Neutrophil (primary cell): ENCODE measurements at regions not wholly inside any gene's neighbourhood (a gene's known extent, or its start where the extent isn't known, plus 50 kb on each side); places are given as distances from the start of the nearest gene placed in this dataset.

Experiments used
- H3K27ac ChIP-seq: fragments of 200-600 bp; sonication (generic); 2 replicates; pipeline ENCODE4 v1.5.1; 2016; ENCODE audit warnings: mild to moderate bottlenecking, moderate library complexity
- H3K27me3 ChIP-seq: fragments of 200-600 bp; sonication (generic); 2 replicates; pipeline ENCODE4 v1.6.0; 2016; ENCODE audit warnings: mild to moderate bottlenecking
- H3K36me3 ChIP-seq: fragments of 200-600 bp; sonication (generic); 2 replicates; pipeline ENCODE4 v1.5.1; 2017
- H3K4me1 ChIP-seq, 2 experiments: fragments of 200-600 bp in 1 of 2; sonication (generic) in 1 of 2; 1 replicate in 1 of 2; 2 replicates in 1 of 2; pipeline versions ENCODE4 v1.5.1 to v1.6.1; 2013 to 2016; ENCODE audit warnings: low read depth in 1 of 2, low read length in 1 of 2, mild to moderate bottlenecking in 1 of 2, moderate library complexity in 1 of 2; ENCODE audit not compliant: control insufficient read depth in 1 of 2, insufficient read depth in 1 of 2
- H3K4me3 ChIP-seq, 2 experiments: fragments of 200-600 bp in 1 of 2; sonication (generic) in 1 of 2; 1 replicate in 1 of 2; 2 replicates in 1 of 2; pipeline ENCODE4 v1.5.1; 2013 to 2016; ENCODE audit warnings: low read depth in 1 of 2, low read length in 1 of 2, mild to moderate bottlenecking in 1 of 2, moderate library complexity in 1 of 2
- H3K9me3 ChIP-seq: fragments of 200-600 bp; sonication (generic); 2 replicates; pipeline ENCODE4 v1.5.1; 2016
- CTCF ChIP-seq: fragments of 200-600 bp; sonication (generic); IDR thresholded peaks from 2 replicates; pipeline ENCODE4 v1.5.1; 2016; ENCODE audit warnings: antibody characterized with exemption

GRCh38 chr6:82085701-82086100 is 161.8 kb downstream of the IBTK start:
- TF ChIP-seq CTCF, result no peak
- Histone ChIP-seq H3K9me3 (no peaks in the 10 kb centered on the region), H3K27ac (no peak overlapping the region), H3K4me3 (no peak overlapping the region), H3K27me3 (no peaks in the 10 kb centered on the region), H3K36me3 (no peaks in the 10 kb centered on the region), H3K4me1 (no peaks in the 10 kb centered on the region)

- no peak overlapping the region for H3K4me3 ChIP-seq
- no peaks in the 10 kb centered on the region for H3K4me1 ChIP-seq
- H3K27ac ChIP-seq, result no peak overlapping the region
- H3K27me3 ChIP-seq, result no peaks in the 10 kb centered on the region
- H3K36me3 ChIP-seq, result no peaks in the 10 kb centered on the region
- TF ChIP-seq CTCF, result no peak
- H3K9me3 ChIP-seq, result no peaks in the 10 kb centered on the region
Observed at GRCh38 chr6:82084324-82084920, 163.1 kb downstream of the IBTK start.

GRCh38 chr6:82083646-82084045 is 163.9 kb downstream of the IBTK start:
- H3K4me1 ChIP-seq, result no peaks in the 10 kb centered on the region
- no peaks in the 10 kb centered on the region for H3K36me3 ChIP-seq
- H3K9me3 ChIP-seq, result no peaks in the 10 kb centered on the region
- no peak for TF ChIP-seq CTCF
- H3K27ac ChIP-seq, result no peak overlapping the region
- no peak overlapping the region for H3K4me3 ChIP-seq
- H3K27me3 ChIP-seq, result no peaks in the 10 kb centered on the region

- Histone ChIP-seq H3K4me3 (no peak overlapping the region), H3K9me3 (no peaks in the 10 kb centered on the region), H3K36me3 (no peaks in the 10 kb centered on the region), H3K27me3 (no peaks in the 10 kb centered on the region), H3K27ac (no peak overlapping the region), H3K4me1 (no peaks in the 10 kb centered on the region)
- TF ChIP-seq CTCF, result no peak
Observed at GRCh38 chr6:82080767-82081166, 166.8 kb downstream of the IBTK start.

- H3K36me3 ChIP-seq, result no peaks in the 10 kb centered on the region
- no peaks in the 10 kb centered on the region for H3K9me3 ChIP-seq
- no peaks in the 10 kb centered on the region for H3K4me1 ChIP-seq
- H3K27me3 ChIP-seq, result no peaks in the 10 kb centered on the region
- no peak overlapping the region for H3K4me3 ChIP-seq
- TF ChIP-seq CTCF, result no peak
- no peak overlapping the region for H3K27ac ChIP-seq
Observed at GRCh38 chr6:82078286-82078908, 169.1 kb downstream of the IBTK start.
